HG02970 (cell line): ENCODE measurements at regions not wholly inside any gene's neighbourhood (a gene's known extent, or its start where the extent isn't known, plus 50 kb on each side); places are given as distances from the start of the nearest gene placed in this dataset.

Source experiments
- ATAC-seq: cut with Tn5 transposase; IDR thresholded peaks from one replicate; pipeline ENCODE4 v1.9.1; 2021; ENCODE audit warnings: mild to moderate bottlenecking, moderate library complexity, moderate number of reproducible peaks; ENCODE audit not compliant: unreplicated experiment, low FRiP score

DNA sequence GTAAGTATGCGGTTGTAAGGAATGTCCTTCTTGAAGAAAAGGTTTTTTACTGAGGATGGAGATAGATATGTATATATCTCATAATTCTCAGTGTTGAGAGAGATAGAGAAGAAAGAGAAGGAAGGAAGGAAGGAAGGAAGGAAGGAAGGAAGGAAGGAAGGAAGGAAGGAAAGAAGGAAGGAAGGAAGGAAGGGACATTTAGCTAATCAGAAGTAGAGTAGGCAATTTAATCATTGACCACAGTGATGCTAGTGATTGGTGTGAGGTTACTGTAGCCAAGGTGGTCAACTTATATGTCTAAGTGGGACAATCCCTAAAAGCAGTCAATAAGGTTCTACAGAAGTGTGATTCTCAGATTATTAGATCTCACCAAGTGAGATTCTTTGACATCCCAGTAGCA is 751.8 kb upstream of the CBLB start:
- no peak for ATAC-seq

GRCh38 chr3:106624154-106624553 is 753.1 kb upstream of the CCDC54 start:
- no peak for ATAC-seq

GRCh38 chr3:106628407-106628806 is 748.8 kb upstream of the CCDC54 start:
- no peak for ATAC-seq

GRCh38 chr3:106629215-106629832 is 747.9 kb upstream of the CCDC54 start:
- no peak for ATAC-seq

- ATAC-seq = no peak
These were observed 745.7 kb upstream of the CCDC54 start for GRCh38 chr3:106631373-106632108.

GRCh38 chr3:106635271-106635670 is 742.0 kb upstream of the CCDC54 start:
- no peak for ATAC-seq

DNA sequence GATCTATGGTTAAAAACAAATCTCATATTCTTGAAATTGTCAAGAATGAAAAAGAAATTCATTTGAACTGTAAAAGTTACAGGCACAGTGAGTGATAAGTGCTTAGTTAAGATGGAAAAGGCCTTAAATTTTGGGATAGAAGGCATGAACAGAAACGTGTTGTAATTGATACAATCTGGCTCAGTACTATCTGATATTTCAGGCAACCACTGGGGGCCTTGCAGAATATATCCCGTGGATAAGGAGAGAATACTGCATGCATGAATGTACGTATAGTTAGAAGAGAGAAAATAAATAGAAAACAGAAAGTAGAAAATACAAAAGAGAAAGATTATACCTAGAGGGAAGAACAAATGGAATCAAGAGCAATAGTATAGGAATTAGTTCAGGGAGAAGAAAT is 741.4 kb upstream of the CCDC54 start:
- no peak for ATAC-seq

DNA sequence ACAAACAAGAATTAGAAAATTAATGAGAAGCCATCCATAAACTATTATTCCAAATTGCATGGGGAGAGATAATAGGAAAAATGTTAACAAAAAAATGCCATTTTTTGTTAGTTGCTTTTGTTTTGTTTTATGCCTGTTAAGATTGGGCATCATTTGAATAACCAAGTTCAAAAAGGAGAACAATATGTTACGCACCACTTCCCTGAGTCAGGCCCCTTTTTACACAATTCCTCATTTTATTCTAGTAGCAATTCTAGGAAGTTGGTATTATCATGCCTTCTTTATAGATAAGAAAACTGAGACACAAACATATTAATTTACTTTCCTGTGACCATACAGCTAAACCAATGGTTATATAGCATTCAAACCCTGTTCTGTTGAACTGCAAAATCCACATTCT is 736.9 kb upstream of the CCDC54 start:
- ATAC-seq = no peak

GRCh38 chr3:106642161-106642560 is 735.1 kb upstream of the CCDC54 start:
- no peak for ATAC-seq

- ATAC-seq = no peak
These were observed 733.5 kb upstream of the CCDC54 start for GRCh38 chr3:106643684-106644161.

- no peak for ATAC-seq
These were observed 703.2 kb upstream of the CCDC54 start for GRCh38 chr3:106673926-106674569.

DNA sequence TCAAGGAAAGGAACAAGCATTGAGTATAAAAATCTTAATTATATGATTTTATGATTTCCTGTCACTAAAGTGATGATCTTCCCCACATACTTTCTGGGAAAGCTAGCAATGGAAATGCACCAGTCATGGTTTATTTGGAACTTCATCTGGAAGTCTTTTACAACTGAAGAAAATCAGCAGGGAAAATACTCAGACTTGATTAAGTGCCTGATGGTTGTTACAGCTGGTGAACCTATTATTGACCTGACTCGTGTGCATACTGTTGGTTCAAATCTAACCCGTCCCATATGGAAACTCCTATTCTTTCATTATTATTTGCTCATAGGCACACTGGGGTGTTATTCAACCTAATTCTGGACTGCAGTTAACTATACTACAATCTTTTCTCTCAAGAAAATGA is 701.8 kb upstream of the CCDC54 start:
- no peak for ATAC-seq

DNA sequence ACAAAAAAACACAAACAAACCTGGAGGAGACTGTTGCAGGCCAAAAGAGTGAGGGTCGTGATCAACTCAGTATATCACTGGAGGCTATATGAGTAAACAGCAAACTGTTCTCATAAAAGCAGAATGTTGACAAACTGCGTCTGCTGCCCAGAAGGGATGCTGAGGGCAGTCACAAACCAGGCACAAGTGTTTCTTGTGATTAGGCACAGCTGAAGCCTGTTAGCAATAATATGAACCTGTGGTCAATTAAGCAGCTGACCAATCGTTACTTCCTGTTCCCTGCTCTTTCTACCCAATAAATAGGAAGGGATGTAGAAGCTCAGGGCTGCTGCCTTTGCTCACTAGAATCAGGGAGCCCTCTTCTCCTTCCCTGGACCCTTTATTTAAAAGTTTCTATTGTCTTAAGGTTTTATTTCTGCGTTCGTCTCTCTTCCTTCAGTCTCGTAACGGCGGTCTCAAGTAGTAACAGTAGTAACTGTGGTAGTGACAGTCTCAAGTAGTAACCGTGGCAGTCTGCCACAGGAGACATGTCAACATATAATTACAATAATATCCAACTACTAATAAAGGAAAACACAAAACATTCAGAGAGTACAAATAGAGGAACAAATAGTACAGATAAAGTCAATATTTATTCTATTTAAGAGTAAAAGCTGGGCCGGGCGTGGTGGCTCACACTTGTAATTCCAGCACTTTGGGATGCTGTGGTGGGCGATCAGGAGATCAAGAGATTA is 698.4 kb upstream of the CCDC54 start:
- no peak for ATAC-seq

GRCh38 chr3:106683953-106684620 is 693.2 kb upstream of the CCDC54 start:
- no peak for ATAC-seq

DNA sequence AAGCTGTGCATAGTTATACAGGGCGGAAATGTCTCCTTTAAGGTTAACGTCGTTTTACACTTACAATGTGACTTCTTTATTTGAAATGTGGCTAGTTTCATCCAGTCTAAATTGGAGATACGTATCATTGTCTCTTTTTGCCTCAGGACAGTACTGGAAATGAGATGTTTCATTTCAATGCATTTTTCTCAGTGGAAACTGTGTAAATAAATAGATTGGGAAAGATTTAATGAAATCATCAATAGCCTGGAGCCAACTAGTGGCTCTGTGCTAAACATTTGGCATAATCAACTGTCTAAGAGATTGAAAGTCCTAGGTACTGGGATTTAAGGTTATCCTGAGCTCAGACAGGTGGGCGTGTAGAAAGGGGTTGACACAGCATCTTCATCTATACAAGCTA is 691.5 kb upstream of the CCDC54 start:
- no peak for ATAC-seq

DNA sequence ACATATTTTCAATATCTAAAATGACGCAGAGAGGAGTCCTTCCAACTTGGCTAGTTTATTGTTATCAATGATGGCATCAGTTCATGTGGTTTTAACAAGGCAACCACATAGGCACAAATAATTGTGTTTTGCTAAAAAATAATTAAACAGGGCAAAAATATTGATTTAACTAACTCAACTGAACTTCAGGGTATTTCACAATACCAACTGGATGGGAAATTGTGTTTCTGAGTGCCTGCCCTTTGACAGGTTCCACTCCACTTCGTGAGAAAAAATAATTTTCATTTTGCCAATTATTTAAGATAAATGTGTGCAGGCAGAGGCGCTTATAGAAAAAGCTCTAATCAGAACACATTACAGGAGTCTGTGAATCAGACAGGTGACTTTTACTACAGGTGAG is 689.3 kb upstream of the CCDC54 start:
- ATAC-seq = no peak

- no peak for ATAC-seq
These were observed 688.8 kb upstream of the CCDC54 start for GRCh38 chr3:106688464-106688863.

DNA sequence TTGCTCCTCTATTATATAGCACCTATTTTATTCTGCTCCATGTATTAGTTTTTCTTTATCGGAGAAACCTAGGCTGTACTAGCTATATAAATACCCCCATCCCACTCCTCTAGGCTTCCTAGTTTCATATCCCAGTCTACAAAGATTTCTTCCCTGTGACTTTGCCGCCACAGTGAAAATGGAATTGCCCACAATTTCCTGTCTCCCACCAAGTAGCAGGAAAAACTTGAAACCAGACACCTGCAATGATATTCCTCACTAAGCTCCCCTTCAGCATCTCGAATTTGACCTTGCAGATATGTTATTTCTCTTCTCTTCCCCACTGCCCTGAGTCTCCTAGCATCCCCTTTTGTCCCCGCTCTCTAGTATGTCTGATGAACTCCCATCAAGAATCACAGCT is 685.8 kb upstream of the CCDC54 start:
- no peak for ATAC-seq

DNA sequence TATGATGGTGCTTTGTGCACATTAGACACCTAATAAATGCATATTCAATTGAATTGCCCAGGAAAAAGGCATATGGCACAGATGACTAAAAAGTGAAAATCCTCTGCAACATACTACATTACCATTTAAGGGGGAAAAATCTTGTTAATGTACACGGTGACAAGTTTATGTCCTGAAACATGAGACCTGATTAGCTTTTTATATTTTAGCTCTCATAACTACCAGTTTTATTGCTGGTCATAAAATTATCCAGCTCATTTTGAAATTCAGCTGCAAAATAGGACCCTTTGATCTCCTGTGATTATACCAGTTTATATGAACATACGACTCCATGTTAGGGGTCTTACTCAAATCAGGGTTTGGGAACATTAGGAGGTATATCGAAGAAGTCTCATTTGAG is 684.6 kb upstream of the CCDC54 start:
- ATAC-seq = no peak

DNA sequence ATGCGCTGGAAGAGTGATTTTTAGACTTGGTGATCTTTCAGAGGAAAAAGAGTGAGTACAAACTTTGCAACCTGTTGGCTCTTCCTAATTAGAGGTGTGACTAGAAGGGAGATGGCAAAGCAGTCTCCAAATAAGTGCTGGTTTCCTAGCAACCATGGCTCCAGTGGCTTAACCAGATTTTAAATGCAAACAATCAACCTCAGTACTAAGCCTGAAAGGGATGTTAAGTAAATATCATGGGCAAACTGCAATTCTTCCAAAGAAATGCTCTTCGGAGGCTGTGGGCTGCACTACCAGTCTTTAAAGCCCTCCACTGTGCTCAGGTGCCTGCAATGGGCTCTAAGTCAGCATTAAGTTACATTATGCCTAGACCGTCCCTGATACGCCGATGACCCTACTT is 678.1 kb upstream of the CCDC54 start:
- no peak for ATAC-seq

- ATAC-seq = no peak
These were observed 676.3 kb upstream of the CCDC54 start for GRCh38 chr3:106700981-106701380.
